GM19324 (cell line): ENCODE measurements at regions not wholly inside any gene's neighbourhood (a gene's known extent, or its start where the extent isn't known, plus 50 kb on each side); places are given as distances from the start of the nearest gene placed in this dataset.

Source experiments
- ATAC-seq: cut with Tn5 transposase; IDR thresholded peaks from one replicate; pipeline ENCODE4 v1.9.1; 2021; ENCODE audit warnings: mild to moderate bottlenecking, moderate library complexity; ENCODE audit not compliant: unreplicated experiment, low FRiP score

- ATAC-seq: no peak
Measured at GRCh38 chr1:98222706-98223105, 301.9 kb upstream of the DPYD start.

DNA sequence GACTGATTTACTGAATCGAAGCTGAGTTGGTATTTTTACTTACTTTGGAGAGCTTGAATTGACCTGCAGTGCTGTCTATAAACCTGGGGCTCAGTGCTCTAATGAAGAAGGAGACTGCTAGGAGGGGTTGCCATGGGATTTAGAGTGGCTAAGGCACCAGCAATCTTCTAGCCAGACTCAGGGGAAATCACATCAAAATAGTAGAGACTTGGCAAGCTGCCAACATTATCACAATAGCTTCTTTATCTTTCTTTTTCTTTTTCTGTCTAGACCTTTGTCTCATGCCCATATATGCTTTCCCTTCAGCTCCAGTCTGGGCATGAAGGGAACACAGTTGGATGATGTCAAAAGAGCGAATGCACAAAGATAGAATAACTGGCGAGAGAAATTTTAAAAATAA, 301.1 kb upstream of the DPYD start:
- no peak for ATAC-seq

GRCh38 chr1:98217601-98218000, 296.8 kb upstream of the DPYD start:
- no peak for ATAC-seq

DNA sequence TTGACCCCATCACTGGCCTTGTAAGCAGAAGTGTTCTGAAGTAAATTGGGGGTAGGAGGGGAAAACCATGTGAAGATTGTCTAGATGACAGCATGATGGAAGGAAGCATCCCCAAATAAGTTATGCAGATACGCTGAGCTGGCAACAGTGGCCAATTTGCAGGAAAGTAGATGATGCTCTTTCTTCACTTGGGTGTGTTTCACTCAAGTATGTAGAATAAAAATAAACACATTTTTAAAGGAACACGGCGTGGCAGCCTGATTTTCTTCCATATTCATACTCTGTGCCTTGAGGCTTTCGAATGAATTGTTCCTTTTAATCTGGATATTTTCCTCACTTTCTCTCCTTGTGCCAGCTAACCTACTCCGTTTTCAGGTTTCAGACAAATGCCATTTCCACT, 295.5 kb upstream of the DPYD start:
- ATAC-seq: no peak

- ATAC-seq: no peak
Measured at GRCh38 chr1:98211271-98211845, 290.5 kb upstream of the DPYD start.

DNA sequence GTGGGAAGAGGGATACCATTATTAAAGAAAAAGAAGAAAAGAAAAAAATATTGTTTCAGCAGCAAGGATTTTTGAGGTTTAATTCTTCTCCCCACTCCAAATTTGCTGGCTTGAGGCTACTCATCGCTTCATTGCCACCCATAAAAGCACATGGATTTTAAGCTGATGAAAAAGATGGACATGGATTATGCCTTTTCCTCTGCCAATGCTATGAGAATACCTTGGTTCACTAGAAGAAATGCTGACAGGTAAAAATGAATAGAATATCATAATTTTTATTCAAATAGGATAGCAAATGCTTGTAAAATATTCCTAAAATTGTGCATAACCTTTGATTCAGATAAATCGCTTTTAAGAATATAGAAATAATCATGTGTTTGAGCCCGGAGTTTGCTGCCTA, 289.7 kb upstream of the DPYD start:
- ATAC-seq: no peak

GRCh38 chr1:98210064-98210463, 289.2 kb upstream of the DPYD start:
- no peak for ATAC-seq

DNA sequence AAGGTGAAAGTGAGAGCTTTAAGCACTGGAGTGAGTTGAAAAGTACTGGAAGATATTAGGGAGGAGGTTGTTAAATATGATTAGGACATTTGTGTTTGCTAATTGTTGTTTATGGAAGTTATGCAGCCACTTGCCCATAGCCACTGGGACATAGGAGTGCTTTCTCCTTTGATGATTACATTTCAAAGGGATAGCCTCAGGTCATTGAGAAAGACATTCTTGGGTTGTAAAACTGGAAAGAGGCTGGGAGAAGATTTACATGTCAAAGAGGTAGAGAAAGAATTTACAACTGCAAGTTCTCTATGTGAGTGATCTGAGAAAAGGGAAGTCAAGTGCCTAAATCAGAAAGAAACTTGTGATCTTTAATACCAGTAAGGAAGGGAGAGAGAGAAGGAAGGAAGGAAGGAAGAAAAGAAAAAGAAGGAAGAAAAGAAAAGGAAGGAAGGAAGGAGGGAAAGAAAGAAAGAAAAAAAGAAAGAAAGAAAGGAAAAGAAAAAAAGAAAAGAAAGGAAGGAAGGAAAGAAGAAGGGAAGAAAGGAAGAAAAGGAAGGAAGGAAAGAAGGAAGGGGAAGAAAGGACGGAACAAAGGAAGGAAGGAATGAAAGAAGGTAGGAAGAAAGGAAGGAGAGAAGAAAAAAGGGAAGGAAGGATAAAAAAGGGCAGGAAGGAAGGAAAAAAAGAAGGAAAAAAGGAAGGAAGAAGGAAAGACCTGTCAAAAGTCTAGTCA, 284.6 kb upstream of the DPYD start:
- no peak for ATAC-seq

DNA sequence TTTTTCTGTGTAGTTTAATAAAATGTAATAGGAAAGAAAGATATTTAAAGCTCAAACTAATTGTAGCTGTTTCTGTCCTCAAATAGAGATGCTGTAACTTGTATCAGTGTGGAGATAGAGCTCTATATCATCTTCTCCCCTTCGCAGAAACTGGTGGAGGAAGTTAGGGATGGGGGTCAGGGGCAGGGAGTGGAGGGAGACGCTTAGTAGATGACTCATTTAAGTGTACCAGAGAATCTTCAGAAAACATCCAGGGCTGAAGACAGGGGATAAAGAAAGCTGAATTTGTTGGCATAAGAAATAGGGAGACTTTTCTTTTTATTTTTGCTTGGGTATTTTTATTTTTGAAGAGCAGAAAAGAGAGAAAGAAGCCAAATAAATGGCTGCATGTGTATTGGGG, 282.6 kb upstream of the DPYD start:
- no peak for ATAC-seq

- no peak for ATAC-seq
Measured at GRCh38 chr1:98201666-98202081, 280.8 kb upstream of the DPYD start.

DNA sequence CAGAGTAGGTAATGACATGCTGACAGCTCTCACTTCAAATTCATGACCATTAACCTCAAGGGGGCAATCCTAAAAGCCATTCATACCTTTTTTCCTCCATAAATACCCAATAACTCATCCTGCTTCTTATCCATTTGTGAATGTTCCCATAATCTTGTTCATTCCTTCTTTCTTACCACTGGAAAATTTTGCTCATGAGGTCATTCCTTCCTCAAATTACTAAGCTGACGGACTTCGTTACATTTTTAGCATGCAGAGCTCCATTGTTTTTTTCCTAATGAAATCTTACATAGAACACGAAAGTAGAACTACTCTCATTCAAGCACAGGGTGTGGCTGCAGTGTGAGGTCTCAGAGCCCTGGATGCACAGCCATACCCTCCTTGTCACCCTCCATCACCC, 276.5 kb upstream of the DPYD start:
- ATAC-seq: no peak

DNA sequence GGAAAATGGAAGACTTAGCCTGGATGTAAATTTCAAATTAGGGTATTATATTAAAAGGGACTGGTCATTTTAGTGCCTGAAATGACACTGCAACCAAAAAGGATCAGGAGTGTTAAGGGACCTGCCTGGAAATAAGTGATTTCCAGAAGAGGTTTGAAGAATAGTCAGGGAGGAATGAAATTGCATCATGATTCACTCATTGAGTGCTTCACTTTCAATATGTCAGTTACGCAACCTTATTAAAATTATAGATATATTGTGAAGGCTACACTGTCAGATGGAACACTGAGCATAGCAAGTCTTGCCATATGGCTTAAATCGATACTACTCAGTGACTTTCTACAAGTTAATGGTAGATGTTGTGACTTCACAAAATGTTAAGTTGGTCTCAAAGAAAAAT, 275.2 kb upstream of the DPYD start:
- ATAC-seq: no peak

DNA sequence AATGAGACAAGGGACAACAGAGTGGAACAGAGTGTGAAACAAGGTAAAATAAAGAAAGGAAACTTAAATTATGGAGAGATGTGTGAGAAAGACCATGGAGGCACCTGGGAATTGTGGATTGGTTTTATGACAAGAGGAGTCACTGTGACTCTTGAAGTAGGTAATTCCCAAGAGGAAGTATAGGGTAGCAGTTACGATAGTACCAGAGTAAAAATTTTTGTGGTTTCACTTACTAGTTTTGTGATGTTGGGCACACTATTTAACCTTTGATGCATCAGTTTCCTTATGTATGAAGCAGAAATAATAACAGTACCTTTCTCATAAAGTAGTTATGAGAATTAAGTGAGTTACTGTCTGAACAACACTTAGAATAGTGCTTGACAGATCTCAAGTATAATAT, 267.9 kb upstream of the DPYD start:
- ATAC-seq: no peak

DNA sequence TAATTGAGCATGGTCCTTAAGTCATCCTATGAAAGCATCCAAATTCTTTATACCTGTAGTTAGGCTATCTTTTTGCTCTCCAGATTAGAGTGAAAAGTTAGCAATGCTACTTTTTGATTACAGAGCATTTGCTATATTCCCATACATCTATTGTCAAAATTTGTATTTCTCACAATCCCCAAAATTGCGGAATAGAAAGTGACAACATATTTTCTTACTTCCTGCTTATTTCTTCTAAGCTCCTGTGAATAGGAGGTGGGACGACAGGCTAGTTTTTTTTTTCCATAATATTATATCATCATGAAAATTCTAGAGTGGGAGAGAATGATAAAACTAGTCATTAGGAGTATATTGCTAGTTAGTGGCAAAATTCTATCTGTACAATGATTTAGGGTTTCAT, 264.0 kb upstream of the DPYD start:
- no peak for ATAC-seq

DNA sequence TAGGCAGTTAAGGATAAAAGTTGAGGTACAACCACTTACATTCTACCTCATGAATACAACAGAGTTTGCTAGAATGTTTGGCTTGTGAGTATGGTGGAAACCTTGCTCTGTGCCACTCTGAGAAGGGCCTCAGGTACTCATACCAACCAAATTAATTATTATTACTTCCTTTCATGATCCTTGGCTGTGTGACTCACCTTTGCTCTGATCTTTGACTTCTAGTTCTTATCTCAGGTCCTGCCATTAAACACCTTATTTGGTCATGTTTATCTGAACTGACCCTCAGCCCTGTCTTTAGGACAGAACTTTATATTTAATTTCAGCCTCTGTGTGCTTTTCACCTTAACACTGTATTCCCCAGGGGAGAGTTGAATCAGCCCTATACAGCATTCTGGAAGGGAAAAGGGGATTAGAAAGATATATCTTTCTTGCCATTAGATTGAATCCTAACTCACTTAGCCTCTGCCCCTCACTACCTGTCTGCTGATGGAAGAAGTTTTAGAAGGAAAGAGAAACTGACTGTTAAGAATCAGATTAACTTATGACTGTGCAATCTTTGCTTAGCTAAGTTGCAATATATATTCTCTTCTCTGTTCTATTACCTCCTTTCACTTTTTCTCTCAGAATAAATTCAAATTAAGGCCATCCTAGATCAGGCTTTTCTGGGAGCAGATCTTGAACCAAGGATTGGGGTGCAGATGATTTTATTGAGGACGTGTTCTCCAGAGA, 260.4 kb upstream of the DPYD start:
- ATAC-seq: no peak

DNA sequence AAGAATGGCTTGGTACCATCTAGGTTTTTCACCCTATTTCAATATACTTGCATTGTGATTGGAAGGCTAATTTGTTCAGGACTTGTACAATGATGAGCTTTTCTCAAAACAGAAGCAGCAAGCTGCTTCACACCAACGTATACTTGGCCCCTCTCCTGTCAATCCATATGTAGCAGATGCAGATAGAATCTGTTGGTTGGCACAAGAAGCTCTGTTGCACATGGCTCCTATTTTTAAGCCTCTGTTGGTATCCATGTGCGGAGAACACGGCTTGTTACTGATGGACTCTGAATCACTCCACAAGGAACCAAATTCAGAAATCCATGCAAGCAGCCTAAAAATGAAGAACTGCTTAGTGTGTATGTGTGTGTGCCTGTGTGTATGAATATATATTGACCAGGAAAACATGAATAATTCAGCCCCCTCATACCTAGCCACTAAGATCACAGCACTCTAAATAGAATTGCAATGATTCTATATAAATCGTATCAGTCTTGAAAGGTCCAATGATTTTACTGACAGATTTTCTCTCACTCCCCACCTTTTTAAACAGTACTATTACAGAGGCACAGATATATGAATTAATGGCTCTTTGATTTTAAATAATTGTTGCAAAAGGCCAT, 258.4 kb upstream of the DPYD start:
- no peak for ATAC-seq

DNA sequence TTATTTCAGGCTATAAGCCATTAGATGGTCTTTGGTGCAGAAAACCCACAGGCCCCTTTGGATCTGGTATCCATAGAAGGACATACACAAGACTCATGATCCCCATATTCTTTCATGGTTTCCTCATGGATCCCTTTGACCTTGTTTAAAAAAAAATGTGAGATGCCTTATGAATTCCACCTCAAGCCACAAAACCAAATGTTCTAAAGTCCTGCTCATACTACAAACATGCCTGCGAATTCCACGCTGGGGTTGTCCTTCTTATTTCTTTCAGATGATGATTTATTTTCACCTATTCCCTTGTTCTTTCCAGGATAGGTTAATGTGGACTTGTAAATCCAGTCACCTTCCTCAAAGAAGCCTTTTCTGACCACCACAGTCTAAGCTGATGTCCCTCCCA, 256.9 kb upstream of the DPYD start:
- ATAC-seq: no peak

DNA sequence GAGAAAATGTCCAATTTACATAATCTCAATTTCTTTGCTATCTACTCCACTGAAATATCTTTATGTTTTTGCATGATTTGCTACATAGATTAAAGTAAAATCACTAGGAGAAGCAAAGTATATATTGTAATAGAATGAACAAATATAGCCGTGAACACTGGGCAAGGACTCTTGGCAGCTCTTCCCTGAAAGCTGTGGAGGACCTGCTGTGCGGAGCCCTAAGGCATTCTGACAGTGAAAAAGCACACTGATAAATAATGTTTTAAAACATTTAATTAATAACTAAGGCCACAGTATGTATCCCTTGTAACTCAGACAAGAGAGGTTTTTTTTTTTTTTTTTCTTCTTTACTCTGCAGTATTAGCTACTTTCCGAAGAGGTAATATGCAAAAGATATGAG, 256.1 kb upstream of the DPYD start:
- ATAC-seq: no peak

- ATAC-seq: no peak
Measured at GRCh38 chr1:98176414-98176813, 255.6 kb upstream of the DPYD start.

GRCh38 chr1:98172578-98172977, 251.7 kb upstream of the DPYD start:
- no peak for ATAC-seq

- ATAC-seq: no peak
Measured at GRCh38 chr1:98172022-98172421, 251.2 kb upstream of the DPYD start.

GRCh38 chr1:98164509-98164908, 243.7 kb upstream of the DPYD start:
- no peak for ATAC-seq
